Ovary (tissue), 7 donors: ENCODE measurements at regions not wholly inside any gene's neighbourhood (a gene's known extent, or its start where the extent isn't known, plus 50 kb on each side); places are given as distances from the start of the nearest gene placed in this dataset.
"Not testable (repeated sequence)": the region's sequence is repeated elsewhere in the genome, so short reads cannot be mapped to it uniquely, and the experiment has no call there.

Experiments
- DNase-seq, 5 donors: peaks; one replicate each; pipeline ENCODE4 v3.0.0-alpha.2; 2019 to 2020
- H3K27ac ChIP-seq, 2 donors: fragments of 200-600 bp; one replicate each; pipeline versions ENCODE4 v1.5.1 to v1.8.0; 2019 to 2022
- H3K27me3 ChIP-seq: fragments of 200-600 bp; one replicate; pipeline ENCODE4 v1.8.0; 2022
- H3K36me3 ChIP-seq: fragments of 200-600 bp; sonication (generic); one replicate; pipeline ENCODE4 v1.5.1; 2019
- H3K4me1 ChIP-seq: one replicate; pipeline ENCODE4 v1.8.1; 2013; ENCODE audit warnings: mild to moderate bottlenecking, moderate library complexity; ENCODE audit not compliant: insufficient read depth
- H3K4me3 ChIP-seq: fragments of 200-600 bp; sonication (generic); one replicate; pipeline ENCODE4 v1.5.1; 2017
- H3K9me3 ChIP-seq, 2 donors: fragments of 200-600 bp in 1 of 2; sonication (generic) in 1 of 2; one replicate each; pipeline versions ENCODE4 v1.5.1 to v1.8.1; 2013 to 2019; ENCODE audit warnings: mild to moderate bottlenecking in 1 of 2, moderate library complexity in 1 of 2
- EP300 ChIP-seq: sonication (generic); formaldehyde crosslinking; IDR thresholded peaks from one replicate; pipeline ENCODE4 v1.6.1; 2017; ENCODE audit warnings: antibody characterized with exemption
- POLR2A ChIP-seq: fragments of 450-650 bp; IDR thresholded peaks from one replicate; pipeline ENCODE4 v1.6.1; 2017; ENCODE audit warnings: antibody characterized with exemption, mild to moderate bottlenecking, moderate library complexity
- WGBS, 3 donors: extraction: QIAGEN DNeasy Blood & Tissue Kit in 1 of 3; methylation state at CpG; one replicate each; pipeline versions ENCODE4 v1.1.5 to v1.1.7; 2013 to 2017; 5-methylcytosine and 5-hydroxymethylcytosine counted together
- intact Hi-C, 4 donors: fragments of 100-400 bp; cut with DNase I; formaldehyde crosslinking; loops; one replicate each; pipeline versions ENCODE4 v1.11.0 to v1.15.1; 2022 to 2023
- TF ChIP-seq, protein P1 (sequence below), 3 donors: fragments of 450-650 bp in 2 of 3; fragments of 200-600 bp in 1 of 3; IDR thresholded peaks; one replicate each; pipeline versions ENCODE4 v1.5.1 to v1.8.0; 2016 to 2022; ENCODE audit warnings: antibody characterized with exemption in 3 of 3, mild to moderate bottlenecking in 1 of 3
- donor health status: DM: no; HTN: no; CAD: no; lungs with moderate emphysema.
- donor health status: DM: no; HTN: no; CAD: no.
- donor health status: Bipolar disorder and iron deficiency.
- donor health status: DM: no; HTN: no; CAD: no.
- donor health status: DM: yes; HTN: yes; CAD: no.

DNA sequence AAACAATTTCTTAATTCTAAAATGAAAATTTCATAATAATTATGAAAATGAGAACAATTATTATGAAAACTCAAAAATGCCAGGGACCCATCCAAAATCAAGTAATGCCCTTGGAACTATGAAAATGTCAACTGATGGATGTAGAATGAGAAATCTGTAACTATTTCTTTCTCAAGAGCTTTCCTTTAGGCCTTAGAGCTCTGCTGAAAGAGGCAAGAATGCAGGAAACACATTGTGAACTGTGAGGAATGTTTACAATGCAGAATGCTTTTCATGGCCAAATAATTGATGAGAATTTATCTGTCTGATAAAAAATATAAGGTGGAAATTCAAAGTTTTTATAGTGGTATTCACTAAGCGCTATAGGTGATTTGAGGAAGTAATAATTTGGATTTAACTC, 207.1 kb upstream of the PCDH18 start:
- no peak for TF ChIP-seq EP300
- TF ChIP-seq POLR2A = no peak
- TF ChIP-seq, protein P1, sequence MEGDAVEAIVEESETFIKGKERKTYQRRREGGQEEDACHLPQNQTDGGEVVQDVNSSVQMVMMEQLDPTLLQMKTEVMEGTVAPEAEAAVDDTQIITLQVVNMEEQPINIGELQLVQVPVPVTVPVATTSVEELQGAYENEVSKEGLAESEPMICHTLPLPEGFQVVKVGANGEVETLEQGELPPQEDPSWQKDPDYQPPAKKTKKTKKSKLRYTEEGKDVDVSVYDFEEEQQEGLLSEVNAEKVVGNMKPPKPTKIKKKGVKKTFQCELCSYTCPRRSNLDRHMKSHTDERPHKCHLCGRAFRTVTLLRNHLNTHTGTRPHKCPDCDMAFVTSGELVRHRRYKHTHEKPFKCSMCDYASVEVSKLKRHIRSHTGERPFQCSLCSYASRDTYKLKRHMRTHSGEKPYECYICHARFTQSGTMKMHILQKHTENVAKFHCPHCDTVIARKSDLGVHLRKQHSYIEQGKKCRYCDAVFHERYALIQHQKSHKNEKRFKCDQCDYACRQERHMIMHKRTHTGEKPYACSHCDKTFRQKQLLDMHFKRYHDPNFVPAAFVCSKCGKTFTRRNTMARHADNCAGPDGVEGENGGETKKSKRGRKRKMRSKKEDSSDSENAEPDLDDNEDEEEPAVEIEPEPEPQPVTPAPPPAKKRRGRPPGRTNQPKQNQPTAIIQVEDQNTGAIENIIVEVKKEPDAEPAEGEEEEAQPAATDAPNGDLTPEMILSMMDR (IDR thresholded peaks at IDR 0.05) = no peak
- Histone ChIP-seq H3K4me3 (no peak overlapping the region), H3K36me3 (no peaks in the 10 kb centered on the region), H3K4me1 (no peaks in the 10 kb centered on the region), H3K9me3 (no peaks in the 10 kb centered on the region), H3K27ac (no peak overlapping the region), H3K27me3 (no peaks in the 10 kb centered on the region)
- intact Hi-C loops = no loop called here
- WGBS, 3 donors = 92 to 98% (median 97%) methylated on average over 1 of the region's 1 CpG
- DNase-seq = no peak

DNA sequence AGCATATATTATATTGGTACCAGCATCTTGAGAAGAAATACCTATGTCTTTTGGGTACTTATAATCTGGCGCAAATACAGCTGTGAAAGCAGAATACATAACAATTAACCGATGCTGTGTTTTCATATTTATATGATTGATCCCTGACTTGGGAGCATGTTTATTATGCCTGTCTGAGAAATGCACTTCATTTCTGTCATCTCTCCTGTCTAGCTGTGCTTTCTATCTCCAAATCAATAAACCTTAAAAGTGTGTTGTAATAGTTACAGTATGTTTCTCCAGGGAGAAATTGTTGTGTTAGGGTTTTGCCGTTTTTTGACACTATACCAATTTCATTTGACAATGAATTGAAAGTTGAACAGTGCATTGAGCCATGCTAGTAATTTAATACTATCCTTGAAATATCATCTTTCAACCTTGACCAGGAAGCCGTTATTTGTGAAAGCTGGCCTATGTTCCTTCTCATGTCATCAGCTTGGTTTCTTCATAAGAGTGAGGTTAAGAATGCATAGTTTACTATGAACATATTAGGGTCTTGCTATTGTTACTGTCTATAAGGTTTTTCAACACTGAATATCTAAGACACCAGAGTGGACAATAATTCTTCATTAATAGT, 206.2 kb upstream of the PCDH18 start:
- no peaks in the 10 kb centered on the region for H3K9me3 ChIP-seq
- H3K27me3 ChIP-seq = no peaks in the 10 kb centered on the region
- no peaks in the 10 kb centered on the region for H3K36me3 ChIP-seq
- no peaks in the 10 kb centered on the region for H3K4me1 ChIP-seq
- WGBS, 3 donors = 72 to 80% (median 77%) methylated on average over 4 of the region's 4 CpGs
- intact Hi-C loops = no loop called here
- no peak for DNase-seq
- no peak overlapping the region for H3K27ac ChIP-seq
- H3K4me3 ChIP-seq = no peak overlapping the region
- TF ChIP-seq, protein P1 (IDR thresholded peaks at IDR 0.05) = no peak
- TF ChIP-seq EP300 (no peak), POLR2A (no peak)

DNA sequence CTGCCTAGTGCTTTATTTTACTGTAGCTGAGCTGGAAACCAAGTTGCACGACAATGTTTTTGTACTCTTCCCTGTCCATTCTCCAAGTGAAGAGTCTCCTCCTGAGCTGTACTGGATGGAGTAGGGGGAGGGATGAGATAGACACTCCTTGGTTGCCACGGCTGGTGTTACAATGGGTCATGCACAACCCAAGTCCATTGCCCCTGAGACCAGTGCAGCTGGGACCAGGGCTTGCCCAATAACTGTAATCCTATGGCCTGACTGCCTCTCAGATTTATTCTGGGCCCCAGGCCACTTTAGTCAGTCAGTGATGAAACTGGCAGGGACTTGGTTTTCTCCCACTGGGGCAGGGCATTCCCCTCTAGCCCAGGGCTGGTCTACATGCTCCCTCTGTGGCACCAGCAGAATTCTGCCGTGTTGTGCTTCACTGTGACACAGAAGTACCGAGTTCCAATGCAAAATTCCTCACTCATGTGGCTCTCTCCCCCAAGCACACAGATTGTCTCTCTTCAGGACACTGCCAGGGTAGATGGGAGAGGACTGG, 203.3 kb upstream of the PCDH18 start:
- Histone ChIP-seq H3K4me3 (no peak overlapping the region), H3K4me1 (no peaks in the 10 kb centered on the region), H3K9me3 (no peaks in the 10 kb centered on the region), H3K27me3 (peaks cover 2% of the 10 kb centered on the region), H3K36me3 (no peaks in the 10 kb centered on the region), H3K27ac (no peak overlapping the region)
- 94 to 97% (median 94%) methylated on average over 4 of the region's 4 CpGs for WGBS, 3 donors
- TF ChIP-seq, protein P1 (IDR thresholded peaks at IDR 0.05) = no peak
- no peak for TF ChIP-seq POLR2A
- intact Hi-C loops = no loop called here
- no peak for DNase-seq

DNA sequence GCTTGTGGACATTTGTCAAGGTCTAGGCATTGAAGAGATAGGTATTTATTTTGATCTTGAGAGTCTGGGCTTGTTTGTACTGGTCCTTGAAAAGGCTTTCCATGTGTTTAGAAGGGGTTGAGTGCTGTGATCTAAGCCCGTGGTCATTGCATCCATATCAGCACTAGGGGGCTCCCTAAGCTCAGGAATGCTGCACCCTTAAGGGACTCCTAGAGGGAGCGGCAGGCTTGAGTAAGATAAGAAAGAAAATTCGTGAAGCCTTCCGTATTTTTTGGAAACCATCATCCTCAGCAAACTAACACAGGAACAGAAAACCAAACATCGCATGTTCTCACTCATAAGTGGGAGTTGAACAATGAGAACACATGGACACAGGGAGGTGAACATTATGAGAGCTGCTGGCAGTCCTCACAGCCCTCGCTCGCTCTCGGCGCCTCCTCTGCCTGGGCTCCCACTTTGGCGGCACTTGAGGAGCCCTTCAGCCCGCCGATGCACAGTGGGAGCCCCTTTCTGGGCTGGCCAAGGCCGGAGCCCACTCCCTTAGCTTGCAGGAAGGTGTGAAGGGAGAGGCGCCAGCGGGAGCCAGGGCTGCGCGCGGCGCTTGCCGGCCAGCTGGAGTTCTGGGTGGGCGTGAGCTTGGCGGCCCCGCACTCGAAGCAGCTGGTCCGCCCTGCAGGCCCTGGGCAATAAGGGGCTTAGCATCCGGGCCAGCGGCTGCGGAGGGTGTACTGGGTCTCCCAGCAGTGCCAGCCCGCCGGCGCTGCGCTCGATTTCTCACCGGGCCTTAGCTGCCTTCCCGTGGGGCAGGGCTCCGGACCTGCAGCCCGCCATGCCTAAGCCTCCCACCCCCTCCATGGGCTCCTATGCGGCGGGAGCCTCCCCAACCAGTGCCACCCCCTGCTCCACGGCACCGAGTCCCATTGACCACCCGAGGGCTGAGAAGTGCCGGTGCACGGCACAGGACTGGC, 201.2 kb upstream of the PCDH18 start:
- intact Hi-C loops, DNase-seq, H3K9me3 ChIP-seq, H3K4me1 ChIP-seq, H3K27me3 ChIP-seq, H3K4me3 ChIP-seq, H3K27ac ChIP-seq, H3K36me3 ChIP-seq: not testable (repeated sequence)
- WGBS, 3 donors = 92 to 93% (median 93%) methylated on average over 43 to 44 of the region's 44 CpGs

DNA sequence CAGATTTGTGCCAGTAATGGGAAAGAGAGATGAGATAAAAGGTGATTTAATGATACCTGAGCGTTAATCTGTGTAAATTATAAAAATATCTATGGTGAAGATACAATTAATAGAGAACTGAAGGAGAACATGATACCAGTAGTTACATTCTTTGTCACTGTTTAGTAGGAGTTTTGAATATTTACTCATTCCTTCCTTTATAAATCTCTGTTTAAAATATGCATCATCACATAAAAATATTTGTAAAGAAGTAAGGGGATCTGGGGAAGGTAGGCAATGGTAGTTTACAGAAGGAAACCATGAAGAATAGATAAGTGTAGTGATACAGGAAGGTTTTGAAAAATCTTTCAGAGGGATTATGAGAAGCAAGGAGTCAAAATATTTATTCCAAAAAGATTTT, 190.6 kb upstream of the PCDH18 start:
- 84 to 85% (median 84%) methylated on average over 1 of the region's 1 CpG for WGBS, 3 donors
- Histone ChIP-seq H3K4me1 (no peaks in the 10 kb centered on the region), H3K4me3 (no peak overlapping the region), H3K9me3 (no peaks in the 10 kb centered on the region), H3K36me3 (no peaks in the 10 kb centered on the region), H3K27ac (no peak overlapping the region), H3K27me3 (peaks cover 2% of the 10 kb centered on the region)
- intact Hi-C loops = no loop called here
- TF ChIP-seq EP300 = no peak
- no peak for TF ChIP-seq POLR2A
- TF ChIP-seq, protein P1 (IDR thresholded peaks at IDR 0.05) = no peak
- no peak for DNase-seq
